ENCODE measurements at regions not wholly inside any gene's neighbourhood (a gene's known extent, or its start where the extent isn't known, plus 50 kb on each side); places are given as distances from the start of the nearest gene placed in this dataset.

DNA sequence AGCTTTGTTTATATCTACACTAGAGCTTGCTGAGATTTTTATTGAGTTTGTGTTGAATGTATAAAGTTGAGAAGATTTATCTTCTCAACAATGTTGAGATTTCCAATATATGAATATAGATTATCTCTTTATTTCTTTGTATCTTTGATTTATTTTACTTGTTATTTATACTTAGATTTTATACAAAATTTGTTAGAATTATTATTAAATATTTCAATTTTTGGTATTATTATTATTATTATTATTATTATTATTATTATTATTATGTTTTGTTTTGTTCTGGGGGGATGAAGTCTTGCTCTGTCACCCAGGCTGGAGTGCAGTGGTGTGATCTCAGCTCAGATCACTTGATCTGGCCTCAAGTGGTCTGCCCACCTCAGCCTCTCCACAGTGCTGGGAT is 322.5 kb downstream of the PPARGC1A start:
- no peak for TF ChIP-seq EZH2 (IDR thresholded peaks at IDR 0.05; ENCODE audit: borderline replicate concordance, insufficient read depth, low read depth, low read length, poor library complexity, severe bottlenecking)
- TF ChIP-seq, protein P1, sequence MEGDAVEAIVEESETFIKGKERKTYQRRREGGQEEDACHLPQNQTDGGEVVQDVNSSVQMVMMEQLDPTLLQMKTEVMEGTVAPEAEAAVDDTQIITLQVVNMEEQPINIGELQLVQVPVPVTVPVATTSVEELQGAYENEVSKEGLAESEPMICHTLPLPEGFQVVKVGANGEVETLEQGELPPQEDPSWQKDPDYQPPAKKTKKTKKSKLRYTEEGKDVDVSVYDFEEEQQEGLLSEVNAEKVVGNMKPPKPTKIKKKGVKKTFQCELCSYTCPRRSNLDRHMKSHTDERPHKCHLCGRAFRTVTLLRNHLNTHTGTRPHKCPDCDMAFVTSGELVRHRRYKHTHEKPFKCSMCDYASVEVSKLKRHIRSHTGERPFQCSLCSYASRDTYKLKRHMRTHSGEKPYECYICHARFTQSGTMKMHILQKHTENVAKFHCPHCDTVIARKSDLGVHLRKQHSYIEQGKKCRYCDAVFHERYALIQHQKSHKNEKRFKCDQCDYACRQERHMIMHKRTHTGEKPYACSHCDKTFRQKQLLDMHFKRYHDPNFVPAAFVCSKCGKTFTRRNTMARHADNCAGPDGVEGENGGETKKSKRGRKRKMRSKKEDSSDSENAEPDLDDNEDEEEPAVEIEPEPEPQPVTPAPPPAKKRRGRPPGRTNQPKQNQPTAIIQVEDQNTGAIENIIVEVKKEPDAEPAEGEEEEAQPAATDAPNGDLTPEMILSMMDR (IDR thresholded peaks at IDR 0.05) = no peak
